ENCODE measurements at regions not wholly inside any gene's neighbourhood (a gene's known extent, or its start where the extent isn't known, plus 50 kb on each side); places are given as distances from the start of the nearest gene placed in this dataset.
"Not testable (repeated sequence)": the region's sequence is repeated elsewhere in the genome, so short reads cannot be mapped to it uniquely, and the experiment has no call there.

DNA sequence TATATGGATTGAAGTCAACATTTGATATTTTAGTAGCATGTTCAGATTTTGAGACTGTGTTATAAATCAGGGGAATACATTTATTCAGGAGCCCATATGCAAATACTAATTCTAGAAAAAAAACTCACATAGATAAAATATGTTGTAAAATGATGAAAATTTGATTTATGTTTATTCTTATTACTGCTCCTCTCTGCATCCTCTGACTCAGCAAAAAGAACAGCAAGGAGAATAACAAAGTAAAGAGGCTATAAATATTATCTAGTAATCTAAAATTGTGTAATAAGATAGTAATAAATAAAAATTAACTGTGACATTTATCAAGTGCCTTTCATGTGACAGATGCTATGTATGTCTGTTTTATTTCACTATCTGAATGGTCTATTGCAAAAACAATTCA is 507.2 kb upstream of the ANO3 start:
- H3K27ac Mint-ChIP-seq (ENCODE audit: low read depth), result no peak overlapping the region
- DNase-seq (ENCODE audit: low spot score in 2 of 2), result no peak
- H3K36me3 Mint-ChIP-seq (ENCODE audit: insufficient read depth), result no peaks in the 10 kb centered on the region
- H3K4me1 Mint-ChIP-seq, result no peaks in the 10 kb centered on the region
- ATAC-seq (replicated peaks; ENCODE audit: extremely low read depth, poor library complexity, severe bottlenecking), result no peak
- H3K9me3 Mint-ChIP-seq, result peaks cover 16% of the 10 kb centered on the region
- no peaks in the 10 kb centered on the region for H3K27me3 Mint-ChIP-seq
- no peak overlapping the region for H3K4me3 Mint-ChIP-seq

DNA sequence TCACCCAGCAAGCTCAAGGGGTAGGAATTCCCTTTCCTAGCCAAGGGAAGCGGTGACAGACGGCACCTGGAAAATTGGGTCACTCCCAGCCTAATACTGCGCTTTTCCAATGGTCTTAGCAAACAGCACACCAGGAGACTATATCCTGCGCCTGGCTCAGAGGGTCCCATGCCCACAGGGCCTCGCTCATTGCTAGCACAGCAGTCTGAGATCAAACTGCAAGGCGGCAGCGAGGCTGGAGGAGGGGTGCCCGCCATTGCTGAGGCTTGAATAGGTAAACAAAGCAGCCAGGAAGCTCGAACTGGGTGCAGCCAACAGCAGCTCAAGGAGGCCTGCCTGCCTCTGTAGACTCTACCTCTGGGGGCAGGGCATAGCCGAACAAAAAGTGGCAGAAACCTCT is 500.4 kb upstream of the ANO3 start:
- ATAC-seq (replicated peaks; ENCODE audit: extremely low read depth, poor library complexity, severe bottlenecking); H3K4me3 Mint-ChIP-seq; H3K27ac Mint-ChIP-seq (ENCODE audit: low read depth); H3K36me3 Mint-ChIP-seq (ENCODE audit: insufficient read depth); H3K27me3 Mint-ChIP-seq; H3K4me1 Mint-ChIP-seq; DNase-seq (ENCODE audit: low spot score in 2 of 2): not testable (repeated sequence)
- peaks cover 21% of the 10 kb centered on the region for H3K9me3 Mint-ChIP-seq

DNA sequence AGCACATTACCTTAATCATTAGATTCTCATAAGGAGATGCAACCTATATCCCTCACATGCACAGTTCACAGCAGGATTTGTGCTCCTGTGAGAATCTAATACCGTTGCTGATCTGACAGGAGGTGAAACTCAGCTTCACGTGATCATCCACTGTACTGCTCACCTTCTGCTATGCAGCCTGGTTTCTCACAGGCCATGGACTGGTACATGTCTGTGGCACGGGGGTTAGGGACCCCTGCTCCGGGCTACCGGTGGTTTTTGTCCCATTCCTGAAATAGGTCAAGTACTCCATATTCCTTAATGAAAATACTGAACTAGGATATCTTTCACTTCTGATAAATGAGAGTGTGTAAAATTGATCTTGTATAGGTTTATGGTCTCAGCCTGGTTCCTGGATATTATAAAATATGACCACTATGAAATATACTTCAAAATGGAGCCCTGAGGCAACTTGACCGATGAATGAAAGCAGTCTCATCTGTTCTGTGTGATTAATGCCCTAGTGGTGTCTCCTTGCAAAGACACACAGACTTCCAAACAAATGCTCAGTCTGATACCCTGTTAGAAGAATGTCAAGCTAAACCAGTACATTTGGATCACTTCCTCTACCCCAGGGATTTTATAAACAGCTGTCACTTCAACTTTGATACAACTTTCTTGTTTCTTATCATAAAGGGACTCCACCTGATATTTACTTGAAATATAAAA is 492.9 kb upstream of the ANO3 start:
- no peak overlapping the region for H3K27ac Mint-ChIP-seq (ENCODE audit: low read depth)
- ATAC-seq (replicated peaks; ENCODE audit: extremely low read depth, poor library complexity, severe bottlenecking) (no peak), DNase-seq (ENCODE audit: low spot score in 2 of 2) (no peak)
- H3K4me1 Mint-ChIP-seq, result no peaks in the 10 kb centered on the region
- peaks cover 13% of the 10 kb centered on the region for H3K9me3 Mint-ChIP-seq
- no peak overlapping the region for H3K4me3 Mint-ChIP-seq
- H3K27me3 Mint-ChIP-seq, result no peaks in the 10 kb centered on the region
- H3K36me3 Mint-ChIP-seq (ENCODE audit: insufficient read depth), result no peaks in the 10 kb centered on the region

DNA sequence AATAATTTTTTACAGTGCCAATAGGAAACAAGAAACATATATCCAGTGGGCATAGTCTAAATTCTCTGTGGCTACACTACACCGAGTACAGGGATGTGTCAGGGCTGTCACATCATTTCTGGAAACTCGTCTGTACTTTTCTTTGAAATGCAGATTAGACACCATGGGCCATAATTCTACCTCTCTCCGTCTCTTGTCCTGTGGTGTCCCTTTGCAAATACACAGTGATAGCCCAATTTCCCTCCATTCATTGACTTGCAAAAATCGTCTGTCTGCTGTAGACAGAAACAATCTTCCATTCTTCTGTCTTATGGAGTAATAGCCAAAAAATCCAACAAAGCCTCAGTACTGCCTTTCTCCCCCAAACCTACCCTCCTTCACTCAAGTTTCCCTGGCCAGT is 487.1 kb upstream of the ANO3 start:
- Mint-ChIP-seq H3K27ac (ENCODE audit: low read depth) (no peak overlapping the region), H3K4me3 (no peak overlapping the region), H3K4me1 (no peaks in the 10 kb centered on the region), H3K27me3 (no peaks in the 10 kb centered on the region), H3K36me3 (ENCODE audit: insufficient read depth) (no peaks in the 10 kb centered on the region), H3K9me3 (peaks cover 34% of the 10 kb centered on the region)
- no peak for DNase-seq (ENCODE audit: low spot score in 2 of 2)
- no peak for ATAC-seq (replicated peaks; ENCODE audit: extremely low read depth, poor library complexity, severe bottlenecking)

DNA sequence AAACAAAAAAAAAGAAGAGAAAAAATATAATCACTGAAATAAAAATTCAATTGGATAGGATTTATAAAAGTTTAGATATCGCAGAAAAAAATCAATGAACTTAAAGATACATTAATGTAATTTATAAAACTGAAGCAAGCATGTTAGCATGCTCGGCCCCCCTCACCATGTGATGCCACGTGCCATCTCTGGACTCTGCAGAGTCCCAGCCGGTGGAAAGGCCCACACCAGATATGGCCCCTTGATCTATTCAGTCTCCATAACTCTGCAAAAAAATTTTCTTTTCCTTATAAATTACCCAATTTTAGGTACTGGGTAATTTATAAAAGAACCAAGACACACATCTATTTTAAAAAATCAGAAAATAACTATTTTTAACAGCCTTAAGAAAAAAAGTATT is 476.0 kb upstream of the ANO3 start:
- no peaks in the 10 kb centered on the region for H3K4me1 Mint-ChIP-seq
- no peak for ATAC-seq (replicated peaks; ENCODE audit: extremely low read depth, poor library complexity, severe bottlenecking)
- no peaks in the 10 kb centered on the region for H3K27me3 Mint-ChIP-seq
- DNase-seq (ENCODE audit: low spot score in 2 of 2), result no peak
- no peak overlapping the region for H3K27ac Mint-ChIP-seq (ENCODE audit: low read depth)
- no peak overlapping the region for H3K4me3 Mint-ChIP-seq
- peaks cover 2% of the 10 kb centered on the region for H3K36me3 Mint-ChIP-seq (ENCODE audit: insufficient read depth)
- peaks cover 18% of the 10 kb centered on the region for H3K9me3 Mint-ChIP-seq

DNA sequence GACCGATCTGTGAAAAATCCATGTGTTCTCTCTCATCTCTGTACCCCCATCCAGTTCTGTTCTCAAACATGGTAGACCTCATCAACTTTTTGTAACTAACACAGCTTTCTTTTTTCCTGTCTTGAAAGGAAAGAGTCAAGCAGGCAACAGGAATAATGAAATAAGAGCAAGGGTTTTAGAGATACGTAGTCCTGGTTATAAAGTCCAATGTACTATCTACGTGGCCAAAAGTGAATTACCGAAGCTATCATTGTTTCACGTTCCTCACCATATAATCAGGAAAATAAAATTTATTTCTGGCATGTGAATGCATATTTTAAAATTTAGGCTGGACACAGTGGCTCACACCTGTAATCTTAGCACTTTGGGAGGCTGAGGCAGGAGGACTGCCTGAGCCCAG is 472.2 kb upstream of the ANO3 start:
- no peak overlapping the region for H3K4me3 Mint-ChIP-seq
- DNase-seq (ENCODE audit: low spot score in 2 of 2), result no peak
- H3K27ac Mint-ChIP-seq (ENCODE audit: low read depth), result no peak overlapping the region
- no peaks in the 10 kb centered on the region for H3K27me3 Mint-ChIP-seq
- H3K9me3 Mint-ChIP-seq, result peaks cover 12% of the 10 kb centered on the region
- H3K36me3 Mint-ChIP-seq (ENCODE audit: insufficient read depth), result peaks cover 2% of the 10 kb centered on the region
- H3K4me1 Mint-ChIP-seq, result no peaks in the 10 kb centered on the region
- ATAC-seq (replicated peaks; ENCODE audit: extremely low read depth, poor library complexity, severe bottlenecking), result no peak

DNA sequence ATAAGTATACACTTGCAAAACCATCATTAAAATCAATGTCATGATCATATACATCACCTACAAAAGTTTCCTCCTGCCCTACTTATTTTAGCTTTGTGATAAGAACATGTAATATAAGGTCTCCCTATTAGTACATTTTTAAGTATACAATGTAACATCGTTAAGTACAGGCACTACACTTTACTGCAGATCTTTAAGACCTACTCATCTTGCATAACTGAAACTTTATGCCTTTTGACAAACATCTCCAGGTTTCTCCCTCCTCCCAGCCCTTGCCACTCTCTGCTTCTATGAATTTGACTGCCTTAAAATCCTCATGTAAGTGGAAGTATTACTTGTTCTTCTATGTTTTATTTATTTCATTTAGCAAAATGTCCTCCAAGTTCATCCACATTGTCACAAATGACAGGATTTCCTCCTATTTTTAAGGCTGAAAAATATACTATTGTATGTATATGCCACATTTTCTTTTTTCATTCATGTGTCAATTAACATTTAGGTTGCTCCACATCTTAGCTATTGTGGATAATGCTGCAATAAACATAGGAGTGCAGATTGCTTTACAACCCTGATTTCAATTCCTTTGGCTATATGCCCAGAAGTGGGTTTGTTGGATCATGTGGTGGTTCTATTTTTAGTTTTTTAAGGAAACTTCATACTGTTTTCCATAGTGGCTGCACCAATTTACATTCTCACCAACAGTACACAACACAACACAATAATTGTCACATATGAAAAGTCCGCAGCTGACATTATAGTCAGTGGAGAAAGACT is 471.1 kb upstream of the ANO3 start:
- Mint-ChIP-seq H3K9me3 (peaks cover 6% of the 10 kb centered on the region), H3K36me3 (ENCODE audit: insufficient read depth) (peaks cover 2% of the 10 kb centered on the region), H3K4me1 (no peaks in the 10 kb centered on the region), H3K4me3 (no peak overlapping the region), H3K27ac (ENCODE audit: low read depth) (no peak overlapping the region), H3K27me3 (no peaks in the 10 kb centered on the region)
- DNase-seq (ENCODE audit: low spot score in 2 of 2) (no peak), ATAC-seq (replicated peaks; ENCODE audit: extremely low read depth, poor library complexity, severe bottlenecking) (no peak)

DNA sequence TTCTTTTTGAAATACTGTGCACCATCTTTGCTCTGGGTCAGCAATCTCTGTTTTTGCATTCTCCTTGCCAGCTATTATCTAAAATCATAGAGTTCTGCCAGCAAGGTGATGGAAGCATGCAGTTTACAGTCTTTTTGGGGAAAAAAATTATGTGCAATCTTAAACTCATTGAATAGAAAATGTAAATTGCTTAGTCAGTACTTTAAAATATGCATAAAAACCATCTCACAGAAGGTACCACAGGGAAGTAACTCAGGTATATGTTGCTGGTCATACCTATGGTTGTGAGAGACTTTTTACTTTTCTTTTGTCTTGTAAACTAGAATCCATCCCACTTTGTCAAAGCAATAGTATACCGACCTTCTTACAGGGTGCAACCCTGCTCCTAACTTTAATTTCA is 469.8 kb upstream of the ANO3 start:
- no peaks in the 10 kb centered on the region for H3K27me3 Mint-ChIP-seq
- H3K9me3 Mint-ChIP-seq, result peaks cover 6% of the 10 kb centered on the region
- H3K36me3 Mint-ChIP-seq (ENCODE audit: insufficient read depth), result no peaks in the 10 kb centered on the region
- H3K4me1 Mint-ChIP-seq, result no peaks in the 10 kb centered on the region
- DNase-seq (ENCODE audit: low spot score in 2 of 2), result no peak
- H3K27ac Mint-ChIP-seq (ENCODE audit: low read depth), result no peak overlapping the region
- ATAC-seq (replicated peaks; ENCODE audit: extremely low read depth, poor library complexity, severe bottlenecking), result no peak
- H3K4me3 Mint-ChIP-seq, result no peak overlapping the region

DNA sequence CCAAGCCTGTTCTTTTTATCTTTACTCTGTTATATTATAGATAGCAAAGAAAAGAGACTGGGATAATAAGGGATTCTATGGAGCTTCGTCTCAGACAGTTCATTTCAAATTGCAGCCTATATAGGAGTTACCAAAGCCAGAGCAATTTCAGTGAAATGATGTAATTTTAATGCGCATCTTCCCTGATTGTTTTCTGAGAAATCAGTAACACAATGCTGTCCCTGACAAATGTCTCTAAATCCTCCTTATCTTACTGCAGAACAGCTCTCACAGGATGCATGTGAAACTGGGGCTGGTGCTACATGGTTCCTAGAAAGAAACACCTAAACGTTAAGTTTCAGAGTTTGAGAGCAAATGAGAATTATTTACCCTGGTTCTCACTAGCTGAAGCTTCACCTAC is 467.9 kb upstream of the ANO3 start:
- Mint-ChIP-seq H3K4me1 (no peaks in the 10 kb centered on the region), H3K4me3 (no peak overlapping the region), H3K27me3 (no peaks in the 10 kb centered on the region), H3K9me3 (peaks cover 12% of the 10 kb centered on the region), H3K36me3 (ENCODE audit: insufficient read depth) (no peaks in the 10 kb centered on the region), H3K27ac (ENCODE audit: low read depth) (no peak overlapping the region)
- DNase-seq (ENCODE audit: low spot score in 2 of 2), result no peak
- ATAC-seq (replicated peaks; ENCODE audit: extremely low read depth, poor library complexity, severe bottlenecking), result no peak

DNA sequence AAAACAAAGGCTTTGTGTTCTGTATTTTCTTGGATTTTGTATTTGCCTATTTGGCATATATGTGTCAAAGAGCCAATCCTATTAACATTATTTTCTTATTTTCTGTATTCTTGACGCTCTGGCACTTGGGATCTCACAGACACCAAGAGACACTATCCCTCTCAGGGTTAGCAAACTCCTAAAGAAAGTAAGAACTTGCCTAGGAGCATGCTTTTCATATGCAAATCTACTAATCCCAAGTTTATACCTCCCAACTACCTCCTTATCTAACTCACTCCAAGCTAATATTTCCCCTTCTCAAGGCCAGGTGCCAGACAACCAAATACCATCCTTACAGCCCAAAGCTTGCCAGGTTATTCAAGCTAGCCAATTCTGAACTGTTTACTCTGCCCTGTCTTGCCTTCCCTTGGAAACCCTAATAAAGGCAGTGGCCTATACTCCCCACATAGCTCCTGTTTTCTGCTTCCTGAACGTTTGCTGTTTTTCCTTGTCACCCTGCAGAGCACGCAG is 455.4 kb upstream of the ANO3 start:
- Mint-ChIP-seq H3K9me3 (peaks cover 4% of the 10 kb centered on the region), H3K27me3 (no peaks in the 10 kb centered on the region), H3K4me1 (no peaks in the 10 kb centered on the region), H3K4me3 (no peak overlapping the region), H3K36me3 (ENCODE audit: insufficient read depth) (no peaks in the 10 kb centered on the region), H3K27ac (ENCODE audit: low read depth) (no peak overlapping the region)
- ATAC-seq (replicated peaks; ENCODE audit: extremely low read depth, poor library complexity, severe bottlenecking) (no peak), DNase-seq (ENCODE audit: low spot score in 2 of 2) (no peak)

DNA sequence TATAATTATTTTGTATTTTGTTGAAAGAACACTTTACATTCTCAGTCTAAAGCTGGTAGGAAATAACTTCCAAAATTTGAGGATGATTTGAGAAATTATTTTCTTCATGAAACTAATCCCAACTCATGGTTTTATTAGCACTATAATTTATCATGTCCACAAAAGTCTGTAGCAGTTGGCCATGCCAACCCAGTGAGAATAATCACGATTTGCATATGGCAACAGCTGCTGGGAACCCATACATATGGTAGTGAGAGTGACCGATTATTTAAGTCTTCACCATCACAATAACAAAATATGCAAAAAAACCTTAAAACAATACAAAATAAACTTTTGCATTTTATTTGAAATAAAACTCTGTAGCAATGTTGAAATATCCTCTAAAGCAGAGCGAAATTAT is 445.9 kb upstream of the ANO3 start:
- no peaks in the 10 kb centered on the region for H3K4me1 Mint-ChIP-seq
- no peak overlapping the region for H3K27ac Mint-ChIP-seq (ENCODE audit: low read depth)
- no peak overlapping the region for H3K4me3 Mint-ChIP-seq
- DNase-seq (ENCODE audit: low spot score in 2 of 2), result no peak
- peaks cover 20% of the 10 kb centered on the region for H3K9me3 Mint-ChIP-seq
- ATAC-seq (replicated peaks; ENCODE audit: extremely low read depth, poor library complexity, severe bottlenecking), result no peak
- H3K36me3 Mint-ChIP-seq (ENCODE audit: insufficient read depth), result no peaks in the 10 kb centered on the region
- H3K27me3 Mint-ChIP-seq, result no peaks in the 10 kb centered on the region

DNA sequence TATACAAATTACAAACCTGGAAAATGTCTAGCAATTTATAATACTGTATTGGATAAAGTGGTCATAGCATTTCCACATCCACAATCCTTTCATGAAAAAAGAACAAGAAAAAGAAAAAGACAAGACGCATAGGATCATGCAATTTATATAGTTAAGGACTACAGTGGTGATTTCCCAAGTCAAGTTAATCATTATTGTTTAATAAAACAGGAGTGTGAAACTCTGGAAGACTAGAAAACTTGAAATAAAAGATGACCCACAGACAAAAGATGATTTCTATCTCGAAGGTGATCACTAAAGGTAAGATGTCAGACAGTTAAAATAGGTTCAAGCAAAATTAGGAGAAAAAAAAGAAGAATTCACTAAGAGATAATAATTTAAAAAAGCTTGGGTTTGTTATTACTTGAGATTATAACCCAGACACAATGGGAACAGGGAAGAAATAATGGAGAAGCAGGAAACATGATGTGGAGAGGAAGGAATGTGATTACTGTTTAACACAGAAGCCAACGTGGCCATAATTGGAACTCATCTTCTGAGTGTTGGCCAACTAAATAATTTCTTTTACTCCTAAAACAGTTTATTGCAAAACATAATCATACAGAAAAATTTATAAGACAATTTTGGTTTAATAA is 441.2 kb upstream of the ANO3 start:
- ATAC-seq (replicated peaks; ENCODE audit: extremely low read depth, poor library complexity, severe bottlenecking), result no peak
- H3K27me3 Mint-ChIP-seq, result no peaks in the 10 kb centered on the region
- no peaks in the 10 kb centered on the region for H3K4me1 Mint-ChIP-seq
- DNase-seq (ENCODE audit: low spot score in 2 of 2), result no peak
- no peak overlapping the region for H3K27ac Mint-ChIP-seq (ENCODE audit: low read depth)
- no peak overlapping the region for H3K4me3 Mint-ChIP-seq
- no peaks in the 10 kb centered on the region for H3K36me3 Mint-ChIP-seq (ENCODE audit: insufficient read depth)
- H3K9me3 Mint-ChIP-seq, result peaks cover 29% of the 10 kb centered on the region

DNA sequence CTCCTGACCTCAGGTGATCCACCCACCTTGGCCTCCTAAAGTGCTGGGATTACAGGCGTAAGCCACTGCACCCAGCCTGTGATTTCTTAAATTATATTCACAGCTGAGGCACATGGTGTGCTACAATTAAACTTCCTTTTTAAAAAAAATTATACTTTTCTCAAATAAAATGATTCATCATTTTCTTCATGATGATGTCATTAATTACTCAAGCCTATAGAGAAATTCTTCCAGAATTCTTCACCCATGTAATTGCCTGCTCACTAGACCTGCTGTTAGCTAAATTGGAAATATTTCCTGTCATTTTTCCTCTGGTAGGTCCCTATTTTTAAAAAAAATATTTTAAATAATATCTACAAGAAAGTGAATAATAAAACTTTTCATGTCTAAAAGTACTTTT is 440.0 kb upstream of the ANO3 start:
- H3K36me3 Mint-ChIP-seq (ENCODE audit: insufficient read depth), result no peaks in the 10 kb centered on the region

More for the DNA sequence above, 440.0 kb upstream of the ANO3 start:
- no peak for ATAC-seq (replicated peaks; ENCODE audit: extremely low read depth, poor library complexity, severe bottlenecking)
- Mint-ChIP-seq H3K9me3 (peaks cover 29% of the 10 kb centered on the region), H3K27ac (ENCODE audit: low read depth) (no peak overlapping the region), H3K27me3 (no peaks in the 10 kb centered on the region), H3K4me1 (no peaks in the 10 kb centered on the region), H3K4me3 (no peak overlapping the region)
- no peak for DNase-seq (ENCODE audit: low spot score in 2 of 2)
